ENCODE measurements at regions not wholly inside any gene's neighbourhood (a gene's known extent, or its start where the extent isn't known, plus 50 kb on each side); places are given as distances from the start of the nearest gene placed in this dataset.
"Not testable (repeated sequence)": the region's sequence is repeated elsewhere in the genome, so short reads cannot be mapped to it uniquely, and the experiment has no call there.

- Histone ChIP-seq H3K9me3 (ENCODE audit: low read length) (no peaks in the 10 kb centered on the region), H3K9ac (ENCODE audit: low read length) (no peak overlapping the region), H4K20me1 (ENCODE audit: insufficient read depth) (no peaks in the 10 kb centered on the region), H3K36me3 (ENCODE audit: insufficient read depth, low read length) (no peaks in the 10 kb centered on the region), H3K4me2 (ENCODE audit: low read length) (no peak overlapping the region), H3K27ac (ENCODE audit: low read length) (no peak overlapping the region), H3F3A (ENCODE audit: insufficient read depth, low read length, poor library complexity, severe bottlenecking) (peaks cover 7% of the 10 kb centered on the region), H3K4me3 (ENCODE audit: low read length) (no peak overlapping the region), H3K79me2 (replicated peaks; ENCODE audit: insufficient read depth, low read length) (no peaks in the 10 kb centered on the region), H3K27me3 (ENCODE audit: insufficient read depth, low read depth, low read length) (no peaks in the 10 kb centered on the region), H3K9me2 (ENCODE audit: insufficient read depth, low read length) (no peaks in the 10 kb centered on the region), H2AFZ (ENCODE audit: low read depth, low read length) (no peak overlapping the region)
- TF ChIP-seq EZH2 (IDR thresholded peaks at IDR 0.05; ENCODE audit: borderline replicate concordance, insufficient read depth, low read length, poor library complexity, severe bottlenecking) (no peak), SMC3 (conservative IDR thresholded peaks at IDR 0.05; ENCODE audit: poor library complexity) (no peak), EP300 (conservative IDR thresholded peaks at IDR 0.05; ENCODE audit: poor library complexity, severe bottlenecking) (no peak), RAD21 (conservative IDR thresholded peaks at IDR 0.05) (no peak), MXI1 (conservative IDR thresholded peaks at IDR 0.05; ENCODE audit: poor library complexity, severe bottlenecking) (no peak), TAF1 (IDR thresholded peaks at IDR 0.05; ENCODE audit: low read depth) (no peak), POLR2AphosphoS5 (IDR thresholded peaks at IDR 0.05) (no peak)
These were observed 402.9 kb upstream of the SOX5 start for GRCh38 chr12:24352363-24352762.

- Histone ChIP-seq H3K9ac (ENCODE audit: low read length) (no peak overlapping the region), H3K4me3 (ENCODE audit: low read length) (no peak overlapping the region), H3K27me3 (ENCODE audit: insufficient read depth, low read depth, low read length) (no peaks in the 10 kb centered on the region), H2AFZ (ENCODE audit: low read depth, low read length) (no peak overlapping the region), H3K79me2 (replicated peaks; ENCODE audit: insufficient read depth, low read length) (no peaks in the 10 kb centered on the region), H4K20me1 (ENCODE audit: insufficient read depth) (no peaks in the 10 kb centered on the region), H3K9me2 (ENCODE audit: insufficient read depth, low read length) (no peaks in the 10 kb centered on the region), H3K27ac (ENCODE audit: low read length) (no peak overlapping the region), H3F3A (ENCODE audit: insufficient read depth, low read length, poor library complexity, severe bottlenecking) (no peaks in the 10 kb centered on the region), H3K36me3 (ENCODE audit: insufficient read depth, low read length) (no peaks in the 10 kb centered on the region), H3K9me3 (ENCODE audit: low read length) (no peaks in the 10 kb centered on the region), H3K4me2 (ENCODE audit: low read length) (no peak overlapping the region)
- TF ChIP-seq POLR2AphosphoS5 (IDR thresholded peaks at IDR 0.05) (no peak), SMC3 (conservative IDR thresholded peaks at IDR 0.05; ENCODE audit: poor library complexity) (no peak), RAD21 (conservative IDR thresholded peaks at IDR 0.05) (no peak)
These were observed 399.8 kb upstream of the SOX5 start for GRCh38 chr12:24349051-24349799.

GRCh38 chr12:24348180-24348579 lies 398.7 kb upstream of the SOX5 start:
- H3K4me3 ChIP-seq (ENCODE audit: low read length); H3K4me2 ChIP-seq (ENCODE audit: low read length); H3F3A ChIP-seq (ENCODE audit: insufficient read depth, low read length, poor library complexity, severe bottlenecking); H4K20me1 ChIP-seq (ENCODE audit: insufficient read depth); H3K9me3 ChIP-seq (ENCODE audit: low read length); H3K27me3 ChIP-seq (ENCODE audit: insufficient read depth, low read depth, low read length); H3K79me2 ChIP-seq (replicated peaks; ENCODE audit: insufficient read depth, low read length); H3K36me3 ChIP-seq (ENCODE audit: insufficient read depth, low read length); H3K27ac ChIP-seq (ENCODE audit: low read length); H3K9me2 ChIP-seq (ENCODE audit: insufficient read depth, low read length); H3K9ac ChIP-seq (ENCODE audit: low read length); H2AFZ ChIP-seq (ENCODE audit: low read depth, low read length): not testable (repeated sequence)

- Histone ChIP-seq H3K9me2 (ENCODE audit: insufficient read depth, low read length) (no peaks in the 10 kb centered on the region), H3K4me2 (ENCODE audit: low read length) (no peak overlapping the region), H4K20me1 (ENCODE audit: insufficient read depth) (no peaks in the 10 kb centered on the region), H3K36me3 (ENCODE audit: insufficient read depth, low read length) (no peaks in the 10 kb centered on the region), H3K9me3 (ENCODE audit: low read length) (no peaks in the 10 kb centered on the region), H3K9ac (ENCODE audit: low read length) (no peak overlapping the region), H3F3A (ENCODE audit: insufficient read depth, low read length, poor library complexity, severe bottlenecking) (no peaks in the 10 kb centered on the region), H3K27me3 (ENCODE audit: insufficient read depth, low read depth, low read length) (no peaks in the 10 kb centered on the region), H2AFZ (ENCODE audit: low read depth, low read length) (no peak overlapping the region), H3K27ac (ENCODE audit: low read length) (no peak overlapping the region), H3K79me2 (replicated peaks; ENCODE audit: insufficient read depth, low read length) (no peaks in the 10 kb centered on the region), H3K4me3 (ENCODE audit: low read length) (no peak overlapping the region)
- TF ChIP-seq MXI1 (conservative IDR thresholded peaks at IDR 0.05; ENCODE audit: poor library complexity, severe bottlenecking) (no peak), SMC3 (conservative IDR thresholded peaks at IDR 0.05; ENCODE audit: poor library complexity) (no peak), CTCF (IDR thresholded peaks at IDR 0.05; ENCODE audit: poor library complexity, severe bottlenecking) (no peak), RAD21 (conservative IDR thresholded peaks at IDR 0.05) (no peak), EP300 (conservative IDR thresholded peaks at IDR 0.05; ENCODE audit: poor library complexity, severe bottlenecking) (no peak), REST (IDR thresholded peaks at IDR 0.05; ENCODE audit: borderline replicate concordance) (no peak), EZH2 (IDR thresholded peaks at IDR 0.05; ENCODE audit: borderline replicate concordance, insufficient read depth, low read length, poor library complexity, severe bottlenecking) (no peak), POLR2AphosphoS5 (IDR thresholded peaks at IDR 0.05) (no peak), TAF1 (IDR thresholded peaks at IDR 0.05; ENCODE audit: low read depth) (no peak)
These were observed 378.8 kb upstream of the SOX5 start for GRCh38 chr12:24328261-24328660.
